ENCODE measurements at regions not wholly inside any gene's neighbourhood (a gene's known extent, or its start where the extent isn't known, plus 50 kb on each side); places are given as distances from the start of the nearest gene placed in this dataset.
"Not testable (repeated sequence)": the region's sequence is repeated elsewhere in the genome, so short reads cannot be mapped to it uniquely, and the experiment has no call there.

DNA sequence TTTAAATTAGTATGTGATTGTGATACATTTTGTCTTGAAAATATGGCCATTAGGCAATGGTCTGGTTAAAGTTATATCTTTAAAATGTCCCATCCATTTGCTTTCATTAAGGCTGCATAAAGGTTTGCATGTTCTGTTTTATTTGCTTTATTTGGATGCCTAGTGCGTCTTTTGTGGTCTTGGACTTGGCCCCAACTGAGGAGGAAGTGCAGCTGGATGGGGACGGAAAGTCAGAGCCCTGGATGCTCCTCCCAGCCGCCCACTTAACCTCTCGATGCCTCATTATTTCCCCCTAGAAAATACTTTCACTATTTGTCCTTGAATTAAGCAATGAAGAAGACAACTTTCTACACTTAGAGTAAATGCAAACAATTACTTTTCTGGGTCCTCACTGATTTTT is 898.2 kb downstream of the MCTP2 start:
- no peak for DNase-seq (ENCODE audit: low read depth, low spot score)

DNA sequence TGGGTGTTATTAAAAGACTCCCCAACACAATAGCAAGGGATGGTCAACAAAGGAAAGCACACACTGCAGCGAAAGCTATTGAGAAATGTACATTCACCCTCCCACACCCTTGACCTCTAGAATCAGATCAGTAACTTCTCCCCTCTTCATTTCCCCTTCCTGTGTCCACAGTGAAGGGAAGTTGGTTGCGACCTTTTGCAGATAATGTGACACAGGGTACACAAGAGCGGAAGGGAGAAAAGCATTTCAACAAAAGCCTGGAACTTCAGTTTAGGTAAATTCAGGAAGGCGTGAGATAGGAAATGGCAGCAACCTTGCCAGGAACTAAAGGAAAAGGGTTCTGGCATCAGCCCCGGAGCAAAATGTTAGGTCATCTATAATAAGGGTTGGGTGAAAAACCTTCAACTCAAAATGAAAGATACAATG is 899.8 kb downstream of the MCTP2 start:
- DNase-seq (ENCODE audit: low read depth, low spot score), result no peak

DNA sequence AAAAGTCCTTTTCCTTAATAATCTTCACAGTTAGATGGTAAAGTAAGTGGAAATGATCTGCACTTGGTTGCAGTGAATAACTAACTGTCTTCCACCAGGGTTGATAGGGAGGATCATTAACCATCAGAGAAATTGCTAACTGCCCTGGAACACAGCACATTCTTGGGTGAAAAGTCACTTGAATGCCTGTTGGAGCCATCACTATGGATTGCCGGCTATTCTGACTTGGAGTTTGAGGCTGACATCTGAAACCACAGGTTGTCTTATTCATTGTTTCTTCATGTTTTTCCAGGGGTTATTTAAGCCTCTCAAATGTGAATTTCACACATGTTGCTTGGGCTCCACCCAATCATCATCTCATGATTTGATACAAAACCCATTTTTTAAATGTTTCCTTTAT is 901.4 kb downstream of the MCTP2 start:
- DNase-seq (ENCODE audit: low read depth, low spot score), result no peak

DNA sequence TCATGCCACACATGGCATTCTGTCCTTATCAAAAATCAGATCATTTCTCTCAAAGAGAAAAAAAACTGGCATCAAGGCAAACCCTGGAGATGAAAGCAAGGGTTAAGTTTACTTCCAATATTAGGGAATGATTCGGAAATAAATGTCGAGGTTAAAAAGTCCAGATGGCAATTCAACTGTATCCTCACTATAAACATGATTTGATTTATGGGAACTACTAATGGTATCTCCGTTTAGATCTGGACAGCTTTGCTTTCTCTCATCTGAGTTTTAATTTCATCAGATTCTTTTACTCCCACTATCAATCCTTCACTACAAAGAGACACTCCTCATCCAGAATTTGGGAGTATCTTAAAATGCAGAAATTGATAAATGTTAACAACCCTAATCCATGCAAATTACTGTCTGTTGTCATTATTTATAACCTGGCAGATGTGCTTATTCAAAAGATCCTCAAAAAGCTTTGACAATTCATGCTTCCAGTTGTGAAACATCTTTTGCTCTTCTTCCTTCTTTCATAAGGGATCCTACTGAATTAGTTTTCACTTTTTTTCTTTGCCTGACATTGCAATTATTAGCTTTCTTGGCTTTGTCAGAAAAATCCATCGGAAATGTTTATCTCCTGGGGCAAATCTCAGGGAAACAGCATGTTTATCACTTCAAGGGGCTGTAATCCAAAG is 903.2 kb downstream of the MCTP2 start:
- no peak for DNase-seq (ENCODE audit: low read depth, low spot score)

DNA sequence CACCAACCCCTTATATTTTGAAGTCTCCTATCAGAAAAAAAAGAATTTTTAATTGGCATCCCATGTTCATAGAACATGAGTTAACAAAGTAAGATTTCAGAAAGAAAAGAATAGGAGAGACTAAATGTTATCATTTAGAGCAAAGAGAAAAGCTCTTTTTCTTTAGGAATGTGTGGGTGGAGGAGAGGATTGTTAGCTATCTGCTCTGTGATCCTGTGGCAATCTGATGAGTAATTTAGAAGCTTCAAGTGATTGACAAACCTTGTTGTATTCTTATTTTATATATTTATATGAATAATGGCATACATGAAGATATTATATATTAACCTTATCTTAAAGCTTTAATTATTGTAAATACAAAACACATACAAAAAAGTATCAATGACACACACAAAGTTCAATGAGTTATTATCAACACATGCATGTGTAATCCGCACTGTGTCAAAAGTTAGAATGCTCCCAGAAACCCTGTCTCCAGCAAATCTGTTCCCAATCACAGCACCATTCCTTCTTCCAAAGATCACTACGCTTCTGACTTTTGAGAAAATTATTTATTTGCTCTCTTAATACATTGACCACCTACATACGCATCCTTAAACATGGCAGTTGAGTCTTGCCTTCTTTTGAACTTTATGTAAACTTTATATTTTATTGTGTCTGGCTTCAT is 907.4 kb downstream of the MCTP2 start:
- no peak for DNase-seq (ENCODE audit: low read depth, low spot score)

DNA sequence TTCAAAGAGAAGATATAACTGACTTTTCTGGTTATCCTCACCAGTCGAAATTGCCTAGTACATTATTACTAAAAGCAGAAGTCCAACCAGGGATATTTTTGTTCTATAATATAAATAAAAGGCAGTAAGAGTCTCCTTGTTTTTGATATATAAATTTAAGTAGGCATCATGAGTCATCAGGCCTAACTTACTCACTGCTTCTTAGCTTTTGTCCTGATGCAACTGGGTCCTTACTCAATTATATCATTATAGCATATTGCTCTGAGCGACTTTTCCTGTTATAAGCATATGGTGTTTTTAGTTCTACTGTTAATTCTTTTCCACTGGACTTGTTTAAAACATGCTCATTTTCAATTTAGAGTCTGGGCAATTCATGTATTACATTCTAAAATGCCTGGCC is 910.1 kb downstream of the MCTP2 start:
- DNase-seq (ENCODE audit: low read depth, low spot score), result no peak

DNA sequence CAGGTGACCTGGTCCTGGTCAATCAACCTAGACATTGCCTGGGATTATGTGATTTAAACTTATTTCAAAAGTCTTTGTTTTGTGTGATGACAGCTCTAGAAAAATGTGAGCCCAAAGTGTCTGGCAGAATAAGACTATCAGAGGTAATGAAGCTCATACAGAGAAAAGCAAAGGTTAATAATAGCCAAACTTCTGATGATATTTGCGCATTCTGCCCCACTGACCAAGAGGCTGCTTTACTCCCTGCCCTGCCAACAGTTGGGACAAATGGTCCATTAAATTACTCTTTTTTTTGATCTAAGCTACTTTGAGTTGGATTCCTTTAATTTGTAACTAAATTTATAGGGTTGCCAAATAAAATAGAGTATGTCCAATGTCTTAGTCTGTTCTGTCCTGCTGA is 911.2 kb downstream of the MCTP2 start:
- DNase-seq (ENCODE audit: low read depth, low spot score), result no peak

DNA sequence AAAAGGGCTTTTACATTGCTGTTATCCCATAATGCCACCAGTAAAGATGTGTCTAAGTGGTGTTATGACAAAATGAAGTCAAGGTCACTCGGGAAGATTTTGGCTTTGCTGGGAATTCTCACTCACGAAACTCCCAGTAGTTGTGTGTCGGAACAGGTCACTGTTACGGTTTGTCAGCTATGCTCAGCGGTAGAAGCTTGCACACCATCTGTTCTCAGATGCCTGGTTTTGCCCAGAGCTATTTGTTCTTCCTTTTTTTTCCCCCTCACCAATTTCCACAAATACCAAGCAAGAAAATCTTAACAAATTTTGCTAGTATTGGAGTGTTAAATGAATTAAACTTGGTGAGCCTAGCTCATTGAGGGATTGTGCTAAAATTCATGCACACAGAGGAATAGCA is 915.1 kb downstream of the MCTP2 start:
- no peak for DNase-seq (ENCODE audit: low read depth, low spot score)

DNA sequence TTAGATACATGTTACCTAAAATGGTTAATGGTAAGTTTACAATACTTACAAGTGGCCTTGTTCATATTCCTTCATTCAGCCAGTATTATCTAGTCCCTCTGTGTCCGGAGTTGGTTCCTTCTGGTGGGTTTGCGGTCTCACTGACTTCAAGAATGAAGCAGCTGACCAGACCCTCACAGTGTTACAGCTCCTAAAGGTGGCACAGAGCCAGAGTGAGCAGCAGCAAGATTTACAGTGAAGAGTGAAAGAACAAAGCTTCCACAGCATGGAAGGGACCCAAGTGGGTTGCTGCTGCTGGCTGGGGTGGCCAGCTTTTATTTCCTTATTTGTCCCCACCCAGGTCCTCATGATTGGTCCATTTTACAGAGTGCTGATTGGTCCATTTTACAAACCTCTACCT is 916.8 kb downstream of the MCTP2 start:
- no peak for DNase-seq (ENCODE audit: low read depth, low spot score)

DNA sequence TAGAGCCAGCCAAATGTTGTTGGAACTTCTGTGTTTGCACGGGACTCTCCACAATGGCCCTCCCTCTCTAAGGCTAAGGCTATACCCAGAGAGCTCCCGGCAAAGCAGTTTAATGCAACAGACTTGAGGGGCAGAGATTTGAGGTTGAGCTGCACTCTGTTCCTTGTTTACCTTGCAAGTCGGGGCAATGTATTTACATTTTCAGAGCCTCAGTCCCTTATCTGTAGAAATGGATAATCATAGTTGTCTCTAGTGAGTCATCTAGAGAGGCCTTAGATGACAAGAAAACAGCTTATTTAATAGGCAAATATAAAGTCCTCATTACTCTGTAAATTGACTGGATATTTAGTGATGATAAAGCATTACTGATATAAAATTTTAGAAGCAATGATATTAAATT is 917.7 kb downstream of the MCTP2 start:
- DNase-seq (ENCODE audit: low read depth, low spot score), result no peak

DNA sequence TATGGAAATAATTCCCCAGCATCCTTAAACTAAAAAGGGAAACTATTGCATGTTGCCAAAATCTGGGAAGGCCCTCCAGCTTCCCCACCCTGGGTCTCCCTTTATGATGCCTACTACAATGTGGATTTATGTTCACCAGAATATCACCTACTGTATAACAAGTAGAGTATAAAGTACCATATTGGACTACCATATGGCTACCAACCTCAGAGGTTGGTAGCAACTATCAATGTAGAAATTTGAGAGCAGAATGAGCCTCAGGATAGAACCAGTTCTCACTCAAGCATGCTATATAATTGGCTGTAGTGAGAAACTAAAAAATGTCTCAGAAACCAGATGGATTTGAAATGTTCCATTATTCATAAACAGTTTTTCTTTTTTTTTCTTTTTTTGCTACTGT is 918.4 kb downstream of the MCTP2 start:
- no peak for DNase-seq (ENCODE audit: low read depth, low spot score)

DNA sequence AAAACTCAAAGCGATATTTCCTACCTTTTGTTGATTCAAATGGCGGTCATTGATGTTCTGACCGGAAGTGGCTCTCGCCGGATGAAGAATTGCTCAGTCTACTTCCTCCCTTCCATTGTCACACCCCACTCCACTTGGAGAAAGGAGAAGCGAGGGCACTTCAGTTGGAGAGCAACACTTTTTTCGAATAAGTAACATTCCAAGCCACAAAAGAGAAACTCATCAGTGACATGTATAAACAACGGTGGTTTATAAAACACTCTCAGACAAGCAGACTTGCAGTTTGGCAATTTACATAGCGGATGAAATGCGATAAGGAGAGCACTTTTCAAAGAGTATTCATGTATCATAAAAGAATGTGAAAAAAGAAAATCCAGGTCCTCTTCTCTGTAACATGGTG is 919.1 kb downstream of the MCTP2 start:
- no peak for DNase-seq (ENCODE audit: low read depth, low spot score)

DNA sequence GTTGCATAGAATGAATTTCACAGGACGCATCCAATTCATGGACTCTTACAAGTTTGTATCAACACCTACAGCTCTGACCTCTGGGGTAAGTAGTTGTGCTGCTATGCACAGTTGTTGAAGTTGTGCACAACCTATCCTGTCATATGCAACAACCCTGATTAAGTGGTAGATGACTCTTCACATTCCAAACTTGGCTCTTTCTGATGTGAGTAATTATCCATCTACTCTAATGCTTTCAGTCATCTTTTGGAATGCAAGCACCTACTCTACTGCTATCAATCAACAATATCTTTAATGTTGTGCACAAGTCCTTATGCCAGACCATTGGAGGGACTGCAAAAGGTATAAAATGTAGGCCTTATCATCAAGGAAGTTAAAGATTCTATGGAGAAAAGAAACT is 921.4 kb downstream of the MCTP2 start:
- DNase-seq (ENCODE audit: low read depth, low spot score), result no peak

DNA sequence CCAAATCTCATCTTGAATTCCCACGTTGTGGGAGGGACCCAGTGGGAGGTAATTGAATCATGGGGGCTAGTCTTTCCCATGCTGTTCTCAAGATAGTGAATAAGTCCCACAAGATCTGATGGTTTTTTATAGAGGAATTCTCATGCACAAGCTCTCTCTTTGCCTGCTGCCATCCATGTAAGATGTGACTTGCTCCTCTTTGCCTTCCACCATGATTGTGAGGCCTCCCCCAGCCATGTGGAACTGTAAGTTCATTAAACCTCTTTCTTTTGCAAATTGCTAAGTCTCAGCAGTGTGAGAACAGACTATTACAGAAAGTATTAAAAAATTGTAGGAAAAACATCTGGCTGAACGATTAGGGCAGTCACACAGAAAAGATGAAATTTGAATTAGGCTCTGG is 921.8 kb downstream of the MCTP2 start:
- DNase-seq (ENCODE audit: low read depth, low spot score), result not testable (repeated sequence)

DNA sequence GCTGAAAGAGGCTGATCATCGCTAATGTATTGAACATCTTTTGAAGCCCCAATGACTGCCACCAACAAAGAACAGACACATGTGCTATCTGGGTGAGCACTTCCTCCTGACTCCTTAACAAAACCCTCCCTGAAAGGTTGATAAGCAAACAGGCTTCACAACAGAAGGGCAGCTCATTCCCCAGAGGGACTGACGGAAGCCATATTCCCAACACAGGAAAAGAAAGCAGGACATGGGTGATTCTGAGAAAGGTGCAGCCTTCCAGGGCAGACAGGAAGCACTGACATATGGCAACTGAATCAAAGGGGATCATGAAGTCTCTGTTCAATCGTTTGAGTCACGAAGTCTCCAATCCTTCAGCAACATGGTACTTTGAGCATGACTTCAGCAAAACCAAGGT is 929.0 kb downstream of the MCTP2 start:
- DNase-seq (ENCODE audit: low read depth, low spot score), result no peak

DNA sequence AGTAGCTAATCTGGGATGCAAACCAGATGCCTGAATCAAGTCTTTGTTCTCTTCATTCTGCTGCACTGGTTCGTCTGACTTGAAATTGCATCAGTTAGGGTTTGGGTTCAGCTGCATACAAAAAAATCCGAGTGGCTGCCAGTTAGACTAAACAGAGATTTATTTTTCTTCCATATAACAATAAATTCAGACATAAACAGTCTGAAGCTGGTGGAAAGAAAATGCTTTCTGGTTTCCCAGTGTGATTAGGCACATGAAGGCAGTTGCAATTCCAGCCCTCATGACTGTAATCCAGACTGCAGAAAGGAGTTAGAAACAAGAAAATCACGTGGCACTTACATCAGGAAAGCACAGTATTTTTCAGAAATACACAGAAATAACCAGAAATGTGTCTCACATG is 930.7 kb downstream of the MCTP2 start:
- DNase-seq (ENCODE audit: low read depth, low spot score), result no peak

DNA sequence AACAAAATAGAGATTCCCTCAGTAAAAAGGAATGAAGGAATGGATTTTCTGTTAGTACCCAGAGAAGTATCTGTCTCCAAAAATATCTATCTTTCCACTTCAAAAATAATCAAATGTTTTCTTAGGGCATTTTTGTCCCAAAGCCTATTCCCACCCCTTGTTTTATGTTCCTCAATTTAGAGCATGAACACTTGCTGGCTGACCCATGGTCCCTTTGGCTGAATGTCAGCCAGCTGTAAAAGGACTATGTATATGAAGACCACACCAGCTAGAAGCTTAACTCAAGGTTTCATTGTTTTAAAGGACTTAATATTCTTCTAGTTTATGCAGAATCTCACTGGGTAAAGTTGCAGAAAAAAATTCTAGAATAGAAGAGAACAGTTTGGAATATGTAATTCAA is 931.2 kb downstream of the MCTP2 start:
- no peak for DNase-seq (ENCODE audit: low read depth, low spot score)

DNA sequence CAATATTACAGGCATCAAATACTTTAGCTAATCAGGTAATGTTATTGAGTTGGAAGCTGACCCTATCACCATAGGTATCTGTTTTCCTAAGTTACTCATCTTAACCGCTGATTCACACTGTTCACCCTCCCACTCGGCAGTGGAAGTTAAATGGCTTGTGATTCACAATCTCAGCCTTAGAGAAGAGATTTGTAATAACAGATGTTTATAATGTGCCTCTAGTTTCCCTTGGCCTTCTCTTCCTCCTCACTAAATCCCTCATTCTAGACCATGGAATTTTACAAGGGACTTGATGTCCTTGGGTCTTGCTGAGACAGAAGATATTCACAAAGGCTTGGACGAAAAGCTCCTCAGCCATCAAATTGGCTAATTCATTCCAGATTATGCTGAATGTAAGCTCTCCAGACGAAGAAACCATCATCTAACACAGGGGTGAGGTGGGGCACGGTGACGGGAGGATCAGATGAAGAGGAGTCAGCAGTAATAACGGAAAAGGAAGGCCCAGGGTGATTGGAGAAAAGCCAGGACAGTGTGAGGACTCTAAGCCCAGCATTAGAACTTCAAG is 931.7 kb downstream of the MCTP2 start:
- no peak for DNase-seq (ENCODE audit: low read depth, low spot score)

DNA sequence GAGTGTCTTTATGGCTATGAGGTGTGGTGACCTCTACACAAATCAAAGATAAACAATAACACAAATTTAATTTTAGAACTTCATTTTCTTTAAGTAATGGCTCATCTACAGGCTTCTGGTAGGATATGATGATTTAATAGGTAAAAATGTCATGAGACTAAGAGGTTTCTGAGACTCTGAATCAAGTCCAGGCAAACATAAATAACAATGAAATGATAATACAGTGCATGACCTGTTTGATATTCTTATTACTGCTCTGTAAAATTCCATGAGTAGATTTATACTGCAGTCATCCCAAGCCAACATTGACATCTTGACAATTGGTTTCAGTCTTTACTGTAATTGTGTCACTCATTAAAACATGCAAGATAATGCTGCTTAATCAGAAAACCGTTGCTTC is 936.8 kb downstream of the MCTP2 start:
- DNase-seq (ENCODE audit: low read depth, low spot score), result no peak

DNA sequence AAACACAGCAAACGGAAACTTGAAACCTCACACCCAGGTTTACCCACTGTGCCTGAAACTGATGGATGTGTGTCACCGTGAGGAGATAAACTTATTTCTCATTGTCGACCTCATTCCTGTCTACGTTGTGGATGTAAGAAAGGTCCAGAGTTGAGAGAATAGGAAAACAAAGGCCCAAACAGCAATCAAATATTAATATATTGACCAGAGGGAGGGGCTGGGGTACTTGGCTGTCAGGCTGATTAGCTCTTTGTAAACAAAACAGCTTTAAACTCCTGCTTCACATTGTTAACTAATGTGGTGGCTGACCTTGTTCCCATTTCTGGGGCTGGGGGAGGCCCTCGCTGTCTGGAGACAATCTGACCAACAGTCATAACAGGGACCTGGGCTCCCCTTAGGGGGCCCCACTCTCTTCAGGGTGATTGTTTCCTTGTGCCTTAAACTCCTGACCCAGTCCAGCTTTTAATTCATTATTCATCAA is 937.6 kb downstream of the MCTP2 start:
- no peak for DNase-seq (ENCODE audit: low read depth, low spot score)

DNA sequence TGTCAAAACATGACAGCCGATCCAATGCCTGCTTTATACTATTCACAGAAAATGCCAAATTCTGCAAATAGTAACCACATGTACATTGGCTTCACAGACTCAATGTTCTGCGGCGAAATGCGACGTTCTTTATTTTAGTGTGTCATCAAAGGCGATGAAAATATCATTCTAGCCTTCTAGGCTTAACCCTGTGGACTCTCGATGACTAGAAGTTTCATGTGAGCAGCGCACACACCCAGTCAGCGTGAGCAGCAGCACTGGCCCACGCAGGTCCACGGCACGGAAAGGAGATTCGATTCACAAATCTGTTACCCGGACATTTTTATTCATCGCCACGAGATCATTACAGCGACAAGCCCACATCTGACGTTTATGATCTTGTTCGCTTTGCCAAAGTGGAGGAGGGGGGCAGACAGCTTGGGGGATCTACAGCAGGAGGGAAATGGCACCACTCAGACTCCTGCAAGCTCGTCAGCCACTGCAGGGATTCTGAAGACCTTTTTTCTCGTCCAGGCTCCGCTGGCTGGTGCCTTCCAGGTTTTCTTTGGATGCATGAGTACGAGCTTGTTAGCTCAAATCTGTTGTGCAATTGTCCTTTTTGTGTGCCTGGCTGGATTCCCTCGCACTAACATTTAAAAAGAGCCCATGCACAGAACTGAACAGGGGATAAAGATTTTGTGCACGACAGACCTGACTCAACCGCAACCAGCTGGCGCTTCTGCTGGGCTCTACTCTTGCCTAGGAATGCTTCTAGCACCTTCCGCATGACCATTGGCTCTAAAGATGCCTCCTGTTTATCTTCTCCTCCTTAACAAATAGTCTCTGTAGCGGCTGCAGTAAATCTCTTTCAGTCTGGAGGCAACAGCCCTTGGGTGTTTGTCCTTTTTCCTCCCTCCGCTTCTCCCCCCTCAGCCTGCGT is 938.4 kb downstream of the MCTP2 start:
- no peak for DNase-seq (ENCODE audit: low read depth, low spot score)
